Peyer's patch (tissue), 4 donors: ENCODE measurements at regions not wholly inside any gene's neighbourhood (a gene's known extent, or its start where the extent isn't known, plus 50 kb on each side); places are given as distances from the start of the nearest gene placed in this dataset.

Experiments used
- CTCF ChIP-seq, 6 experiments: fragments of 450-650 bp in 4 of 6; fragments of 200-600 bp in 2 of 6; sonication (generic) in 1 of 6; IDR thresholded peaks; one replicate each; pipeline ENCODE4 v1.5.1; 2017 to 2019; ENCODE audit warnings: antibody characterized with exemption in 6 of 6, mild to moderate bottlenecking in 3 of 6, moderate library complexity in 1 of 6
- POLR2A ChIP-seq, 2 donors: fragments of 450-650 bp; IDR thresholded peaks; one replicate each; pipeline ENCODE4 v1.5.1; 2017; ENCODE audit warnings: antibody characterized with exemption in 2 of 2, mild to moderate bottlenecking in 2 of 2, moderate library complexity in 2 of 2

- no peak for TF ChIP-seq POLR2A (IDR thresholded peaks at IDR 0.05)
- no peak for TF ChIP-seq CTCF (IDR thresholded peaks at IDR 0.05)
These were observed 329.2 kb downstream of the SEC16B start for GRCh38 chr1:177640687-177641086.
